Caco-2 (cell line): ENCODE measurements at regions not wholly inside any gene's neighbourhood (a gene's known extent, or its start where the extent isn't known, plus 50 kb on each side); places are given as distances from the start of the nearest gene placed in this dataset.

Experiments used
- BruUV-seq: library from RNA; stranded (reverse); fragments of 400-500 nt; replicated peaks from 2 replicates; lab custom pipeline; 2021; lab: Mats Ljungman, UMichigan
- CTCF ChIA-PET: fragments of 300-600 bp; sonication (Branson Sonifier 250); formaldehyde crosslinking; loops from one replicate; lab custom pipeline; 2022; ENCODE audit warnings: antibody characterized with exemption; lab: Charles Lee
- POLR2A ChIA-PET: fragments of 300-600 bp; sonication (Branson Sonifier 250); formaldehyde crosslinking; loops from one replicate; lab custom pipeline; 2022; ENCODE audit warnings: antibody characterized with exemption; lab: Charles Lee
- DNase-seq, 2 experiments: peaks; one replicate each; pipeline versions ENCODE4 v3.0.0 to v3.0.0-alpha.2; 2020 to 2022
- H3K27me3 ChIP-seq: replicated peaks from 2 replicates; pipeline ENCODE4 v1.6.0; 2011; ENCODE audit warnings: low read length; ENCODE audit not compliant: control insufficient read depth, insufficient read depth
- H3K36me3 ChIP-seq: 2 replicates; pipeline ENCODE4 v1.5.1; 2011; ENCODE audit warnings: low read length; ENCODE audit not compliant: control insufficient read depth, insufficient read depth
- H3K4me1 ChIP-seq: fragments of 250-450 bp; sonication (Bioruptor Pico); 2 replicates; pipeline ENCODE4 v1.5.1; 2020; ENCODE audit warnings: mild to moderate bottlenecking
- H3K4me3 ChIP-seq: 2 replicates; pipeline ENCODE4 v1.5.1; 2011; ENCODE audit warnings: low read depth, mild to moderate bottlenecking, control low read depth, low read length
- H3K9me3 ChIP-seq: fragments of 250-450 bp; sonication (Bioruptor Pico); 2 replicates; pipeline ENCODE4 v1.5.1; 2020; ENCODE audit warnings: mild to moderate bottlenecking, moderate library complexity
- H3K27ac Mint-ChIP-seq: one replicate; pipeline ENCODE4 v1.8.0; 2022; ENCODE audit warnings: mixed read lengths; ENCODE audit not compliant: unreplicated experiment
- H3K27me3 Mint-ChIP-seq: one replicate; pipeline ENCODE4 v1.8.0; 2022; ENCODE audit warnings: mixed read lengths; ENCODE audit not compliant: insufficient read depth, unreplicated experiment
- H3K36me3 Mint-ChIP-seq: one replicate; pipeline ENCODE4 v1.8.0; 2022; ENCODE audit warnings: mild to moderate bottlenecking, mixed read lengths; ENCODE audit not compliant: insufficient read depth, unreplicated experiment
- H3K4me1 Mint-ChIP-seq: one replicate; pipeline ENCODE4 v1.8.0; 2022; ENCODE audit warnings: low read depth, mixed read lengths; ENCODE audit not compliant: unreplicated experiment
- H3K4me3 Mint-ChIP-seq: one replicate; pipeline ENCODE4 v1.8.0; 2022; ENCODE audit warnings: mild to moderate bottlenecking, moderate library complexity, mixed read lengths; ENCODE audit not compliant: unreplicated experiment
- H3K9me3 Mint-ChIP-seq: one replicate; pipeline ENCODE4 v1.8.0; 2022; ENCODE audit warnings: mixed read lengths; ENCODE audit not compliant: unreplicated experiment
- intact Hi-C: fragments of 100-400 bp; cut with micrococcal nuclease; formaldehyde crosslinking; loops from one replicate; pipeline ENCODE4 v1.10.0; 2022; ENCODE audit not compliant: unreplicated experiment
- TF ChIP-seq, protein P1 (sequence below), 2 experiments: fragments of 200-600 bp in 1 of 2; IDR thresholded peaks; 1 replicate in 1 of 2; 2 replicates in 1 of 2; pipeline versions ENCODE4 v1.5.1 to v1.8.0; 2011 to 2022; ENCODE audit warnings: antibody characterized with exemption in 1 of 2, control low read depth in 1 of 2, inconsistent platforms in 1 of 2, low read depth in 1 of 2, low read length in 1 of 2, mild to moderate bottlenecking in 1 of 2, moderate library complexity in 1 of 2; ENCODE audit not compliant: insufficient read depth in 1 of 2, severe bottlenecking in 1 of 2, unreplicated experiment in 1 of 2

DNA sequence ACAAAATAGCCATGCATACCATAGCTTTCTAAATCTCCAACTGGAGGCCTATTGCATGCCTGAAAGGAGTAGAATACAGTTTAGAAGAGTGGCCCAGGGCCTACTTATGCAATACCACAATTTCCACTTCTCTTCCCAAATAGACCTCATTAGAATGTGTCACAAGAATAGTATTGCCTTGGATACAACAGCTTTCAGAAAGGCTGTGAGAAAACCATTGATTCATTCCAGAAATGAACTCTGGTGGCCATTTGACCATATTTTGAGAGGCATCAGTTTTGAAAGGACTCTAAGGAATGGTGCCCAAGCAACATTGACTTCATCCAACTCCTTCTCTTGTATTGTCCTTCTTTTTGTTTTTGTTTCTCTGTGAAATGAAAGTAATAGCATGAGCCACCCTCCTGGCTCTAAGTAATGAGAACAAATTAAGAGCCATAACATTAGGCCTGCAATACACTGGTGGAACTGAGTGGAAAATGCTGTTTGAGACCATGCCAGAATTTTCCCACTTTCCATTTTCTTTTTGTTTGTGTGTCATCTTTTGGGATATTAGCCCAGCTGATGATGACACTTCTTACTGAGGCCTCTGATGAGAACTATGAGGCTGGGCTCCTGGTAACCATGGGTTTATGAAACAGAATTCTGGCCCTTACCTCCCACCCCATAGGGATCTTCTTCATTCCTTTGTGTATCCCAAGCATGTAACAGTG lies 90.2 kb downstream of the TMEM174 start:
- BruUV-seq = no TSS peak
- ChIA-PET POLR2A (no interaction called here), CTCF (no interaction called here)
- Histone ChIP-seq H3K9me3 (no peaks in the 10 kb centered on the region), H3K27me3 (no peaks in the 10 kb centered on the region), H3K4me1 (no peaks in the 10 kb centered on the region), H3K36me3 (no peaks in the 10 kb centered on the region), H3K4me3 (no peak overlapping the region)
- no peaks in the 10 kb centered on the region for H3K36me3 Mint-ChIP-seq
- intact Hi-C loops = no loop called here
- TF ChIP-seq, protein P1, sequence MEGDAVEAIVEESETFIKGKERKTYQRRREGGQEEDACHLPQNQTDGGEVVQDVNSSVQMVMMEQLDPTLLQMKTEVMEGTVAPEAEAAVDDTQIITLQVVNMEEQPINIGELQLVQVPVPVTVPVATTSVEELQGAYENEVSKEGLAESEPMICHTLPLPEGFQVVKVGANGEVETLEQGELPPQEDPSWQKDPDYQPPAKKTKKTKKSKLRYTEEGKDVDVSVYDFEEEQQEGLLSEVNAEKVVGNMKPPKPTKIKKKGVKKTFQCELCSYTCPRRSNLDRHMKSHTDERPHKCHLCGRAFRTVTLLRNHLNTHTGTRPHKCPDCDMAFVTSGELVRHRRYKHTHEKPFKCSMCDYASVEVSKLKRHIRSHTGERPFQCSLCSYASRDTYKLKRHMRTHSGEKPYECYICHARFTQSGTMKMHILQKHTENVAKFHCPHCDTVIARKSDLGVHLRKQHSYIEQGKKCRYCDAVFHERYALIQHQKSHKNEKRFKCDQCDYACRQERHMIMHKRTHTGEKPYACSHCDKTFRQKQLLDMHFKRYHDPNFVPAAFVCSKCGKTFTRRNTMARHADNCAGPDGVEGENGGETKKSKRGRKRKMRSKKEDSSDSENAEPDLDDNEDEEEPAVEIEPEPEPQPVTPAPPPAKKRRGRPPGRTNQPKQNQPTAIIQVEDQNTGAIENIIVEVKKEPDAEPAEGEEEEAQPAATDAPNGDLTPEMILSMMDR (IDR thresholded peaks at IDR 0.05; ENCODE audit: insufficient read depth in 1 of 2, low read depth in 1 of 2, low read length in 1 of 2, severe bottlenecking in 1 of 2, unreplicated experiment in 1 of 2) = no peak
- no peaks in the 10 kb centered on the region for H3K4me1 Mint-ChIP-seq
- no peaks in the 10 kb centered on the region for H3K9me3 Mint-ChIP-seq
- H3K4me3 Mint-ChIP-seq = no peak overlapping the region
- peaks cover 4% of the 10 kb centered on the region for H3K27me3 Mint-ChIP-seq
- no peak for DNase-seq
- no peak overlapping the region for H3K27ac Mint-ChIP-seq

DNA sequence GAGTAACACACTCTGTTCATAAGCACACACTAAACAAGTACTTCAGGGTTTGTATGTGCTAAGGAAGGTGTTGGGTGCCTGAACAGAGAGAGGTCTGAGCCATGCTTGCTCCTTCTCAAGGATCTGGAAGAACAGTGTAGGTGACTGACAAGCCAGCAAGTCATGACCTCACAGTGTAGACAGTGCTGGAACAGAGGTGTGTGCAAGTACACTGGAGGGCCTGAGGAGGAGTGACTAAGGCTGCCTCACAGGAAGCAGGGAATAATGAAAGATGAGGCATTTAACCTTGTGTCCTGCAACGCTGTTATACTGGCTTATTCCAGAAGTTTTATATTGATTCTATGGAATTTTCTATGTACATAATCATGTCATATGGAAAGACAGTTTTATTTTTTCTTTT lies 83.9 kb downstream of the TMEM174 start:
- POLR2A ChIA-PET = no interaction called here
- no peak overlapping the region for H3K4me3 Mint-ChIP-seq

DNA sequence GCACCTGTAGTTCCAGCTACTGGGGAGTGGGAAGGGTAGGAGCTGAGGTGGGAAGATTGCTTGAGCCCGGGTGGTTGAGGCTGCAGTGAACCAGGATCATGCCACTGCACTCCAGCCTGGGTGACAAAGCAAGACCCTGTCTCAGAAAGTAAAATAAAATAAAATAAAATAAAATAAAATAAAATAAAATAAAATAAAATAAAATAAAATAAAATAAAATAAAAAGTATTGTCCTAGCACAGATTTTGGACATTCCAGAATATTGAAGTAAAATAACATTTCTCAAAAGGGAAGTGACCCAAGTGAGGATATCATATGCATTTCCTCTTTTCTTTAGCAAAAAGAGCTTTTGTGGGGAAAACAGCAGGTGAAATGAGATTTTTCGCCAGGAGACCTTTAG lies 83.5 kb downstream of the TMEM174 start:
- Mint-ChIP-seq H3K9me3 (no peaks in the 10 kb centered on the region), H3K27me3 (peaks cover 4% of the 10 kb centered on the region), H3K27ac (no peak overlapping the region), H3K4me3 (no peak overlapping the region), H3K36me3 (no peaks in the 10 kb centered on the region), H3K4me1 (no peaks in the 10 kb centered on the region)
- Histone ChIP-seq H3K27me3 (no peaks in the 10 kb centered on the region; the same call in 1 of the 2 replicates), H3K4me1 (no peaks in the 10 kb centered on the region), H3K36me3 (no peaks in the 10 kb centered on the region), H3K4me3 (no peak overlapping the region), H3K9me3 (peaks cover 6% of the 10 kb centered on the region; the same call in 1 of the 2 replicates)
- TF ChIP-seq, protein P1 (IDR thresholded peaks at IDR 0.05; ENCODE audit: insufficient read depth in 1 of 2, low read depth in 1 of 2, low read length in 1 of 2, severe bottlenecking in 1 of 2, unreplicated experiment in 1 of 2) = no peak
- DNase-seq = no peak
- BruUV-seq = no TSS peak
- intact Hi-C loops = no loop called here
- ChIA-PET POLR2A (no interaction called here), CTCF (no interaction called here)

More for the DNA sequence above, 83.9 kb downstream of the TMEM174 start:
- Histone ChIP-seq H3K4me3 (no peak overlapping the region), H3K9me3 (peaks cover 6% of the 10 kb centered on the region; the same call in 1 of the 2 replicates), H3K27me3 (no peaks in the 10 kb centered on the region; the same call in 1 of the 2 replicates), H3K4me1 (no peaks in the 10 kb centered on the region), H3K36me3 (no peaks in the 10 kb centered on the region)
- intact Hi-C loops = no loop called here
- no peaks in the 10 kb centered on the region for H3K36me3 Mint-ChIP-seq
- DNase-seq = no peak
- H3K27me3 Mint-ChIP-seq = peaks cover 4% of the 10 kb centered on the region
- no peak overlapping the region for H3K27ac Mint-ChIP-seq
- H3K4me1 Mint-ChIP-seq = no peaks in the 10 kb centered on the region
- BruUV-seq = no TSS peak
- CTCF ChIA-PET = no interaction called here
- no peaks in the 10 kb centered on the region for H3K9me3 Mint-ChIP-seq
- TF ChIP-seq, protein P1 (IDR thresholded peaks at IDR 0.05; ENCODE audit: insufficient read depth in 1 of 2, low read depth in 1 of 2, low read length in 1 of 2, severe bottlenecking in 1 of 2, unreplicated experiment in 1 of 2) = no peak
